ENCODE measurements at regions not wholly inside any gene's neighbourhood (a gene's known extent, or its start where the extent isn't known, plus 50 kb on each side); places are given as distances from the start of the nearest gene placed in this dataset.

DNA sequence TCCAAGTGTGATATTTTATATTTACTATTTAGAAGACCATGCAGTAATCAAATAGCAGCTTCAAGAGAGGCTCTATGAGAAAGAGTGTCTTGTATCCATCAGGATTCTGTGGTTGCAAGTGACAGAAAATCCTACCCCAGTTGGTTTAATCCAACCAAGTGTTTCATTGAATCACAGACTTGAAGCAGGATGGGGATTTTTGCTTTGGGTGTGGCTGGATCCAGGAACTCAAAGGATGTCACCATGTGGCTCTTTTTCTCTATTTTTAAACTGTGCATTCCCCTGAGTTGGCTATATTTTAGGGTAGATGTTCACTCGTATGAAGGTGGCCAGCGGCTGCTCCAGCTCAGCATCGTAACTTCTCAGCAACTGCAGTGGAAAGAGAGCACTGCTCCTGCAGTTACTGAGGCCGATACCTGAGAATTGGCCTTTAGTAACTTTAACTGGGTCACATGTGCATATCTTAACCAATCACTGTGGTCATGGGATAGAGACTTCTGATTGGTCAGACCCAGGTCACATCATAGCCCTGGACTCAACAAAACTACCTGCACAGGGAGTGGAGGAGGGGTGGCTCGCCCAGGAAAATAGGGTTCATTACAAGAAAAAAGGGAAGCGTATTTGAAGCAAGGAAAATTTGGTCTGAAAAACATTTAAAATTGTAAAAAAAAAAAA lies 396.1 kb upstream of the SULF2 start:
- TF ChIP-seq CTCF (conservative IDR thresholded peaks at IDR 0.05 in 1 of 2, IDR thresholded peaks at IDR 0.05 in 1 of 2; ENCODE audit: extremely low read depth in 1 of 2, insufficient read depth in 1 of 2, low read depth in 1 of 2, low read length in 2 of 2) (no peak), EZH2 (IDR thresholded peaks at IDR 0.05; ENCODE audit: borderline replicate concordance, low read length) (no peak)

All from mammary epithelial cell (primary cell).